GM19193 (cell line): ENCODE measurements at regions not wholly inside any gene's neighbourhood (a gene's known extent, or its start where the extent isn't known, plus 50 kb on each side); places are given as distances from the start of the nearest gene placed in this dataset.

Source experiments
- POLR2A ChIP-seq: IDR thresholded peaks from 4 replicates; pipeline ENCODE4 v1.6.1; 2011; ENCODE audit not compliant: insufficient read depth, insufficient read length; ENCODE audit errors: extremely low read depth

DNA sequence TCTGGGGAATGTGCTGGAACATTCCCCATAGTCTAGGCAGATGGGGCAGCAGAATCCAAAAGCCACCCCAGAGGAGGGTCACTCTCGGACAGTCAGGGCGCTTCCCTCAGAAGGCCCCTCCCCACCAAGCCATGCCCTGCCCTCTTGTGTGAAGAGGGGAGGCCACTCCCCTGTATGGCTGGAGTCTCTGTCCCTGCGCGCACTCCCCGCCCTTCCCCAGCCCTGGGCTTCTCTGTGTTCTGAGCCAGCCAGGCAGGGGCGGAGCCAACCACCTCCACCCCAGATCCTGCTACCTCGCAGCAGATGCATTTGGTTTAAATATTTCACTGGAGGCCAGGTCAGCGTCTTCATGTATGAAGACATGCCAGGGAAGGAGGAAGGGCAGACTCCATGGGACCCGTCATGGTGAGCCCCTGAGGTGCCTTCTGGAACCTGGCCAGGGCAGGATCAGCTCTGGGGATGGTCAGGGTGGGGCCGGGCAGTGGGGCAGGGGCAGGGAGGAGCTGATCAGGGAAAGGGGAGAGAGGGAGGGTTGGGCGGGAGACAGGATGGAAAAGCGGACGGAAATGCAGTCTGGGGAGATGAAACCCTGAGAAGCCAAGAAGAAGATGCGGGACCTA lies 107.3 kb downstream of the ADRA2C start:
- no peak for TF ChIP-seq POLR2A

GRCh38 chr4:3874028-3874415 lies 107.8 kb downstream of the ADRA2C start:
- no peak for TF ChIP-seq POLR2A

- TF ChIP-seq POLR2A = no peak
These were observed 108.4 kb downstream of the ADRA2C start for GRCh38 chr4:3874525-3875110.

DNA sequence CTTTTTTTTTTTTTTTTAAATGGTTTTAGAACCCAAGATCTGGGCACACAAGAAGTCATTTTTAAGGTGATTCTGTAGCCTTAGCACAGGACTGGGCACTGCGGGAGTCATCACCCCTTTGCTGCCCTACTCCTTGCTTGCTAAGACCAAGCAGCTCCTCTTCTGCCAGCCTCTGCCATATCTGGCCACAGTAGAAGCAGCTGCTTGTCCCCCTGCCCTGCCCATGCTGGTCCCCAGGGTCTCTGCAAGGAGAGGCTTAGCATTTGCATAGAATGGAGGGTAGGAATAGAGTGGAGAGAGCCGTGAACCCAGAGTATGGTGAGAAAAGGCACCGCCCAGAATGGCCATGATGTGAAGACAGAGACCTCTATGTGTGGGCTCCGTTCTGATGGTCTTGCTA lies 109.3 kb downstream of the ADRA2C start:
- no peak for TF ChIP-seq POLR2A

DNA sequence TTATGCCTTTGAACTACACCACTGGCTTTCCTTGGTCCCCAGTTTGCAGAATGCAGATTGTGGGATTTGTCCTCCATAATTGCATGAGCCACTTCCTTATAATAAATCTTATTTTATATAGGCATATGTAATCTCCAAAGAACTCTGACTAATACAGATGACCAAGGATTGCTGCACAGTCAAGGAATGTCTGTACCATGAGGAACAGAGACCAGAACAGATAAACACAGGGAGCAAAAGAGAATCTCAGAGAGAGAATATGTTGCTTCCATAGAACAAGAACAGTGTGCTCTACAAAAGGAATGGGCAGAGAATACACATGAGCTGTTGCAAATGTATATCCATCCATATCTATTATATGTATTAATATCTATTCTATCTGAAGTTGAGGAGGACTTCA lies 111.1 kb downstream of the ADRA2C start:
- TF ChIP-seq POLR2A = no peak

GRCh38 chr4:3877868-3878267 lies 111.7 kb downstream of the ADRA2C start:
- no peak for TF ChIP-seq POLR2A

GRCh38 chr4:3878678-3879077 lies 112.5 kb downstream of the ADRA2C start:
- no peak for TF ChIP-seq POLR2A

GRCh38 chr4:3879681-3880614 lies 113.8 kb downstream of the ADRA2C start:
- no peak for TF ChIP-seq POLR2A

GRCh38 chr4:3880615-3881120 lies 114.5 kb downstream of the ADRA2C start:
- no peak for TF ChIP-seq POLR2A

DNA sequence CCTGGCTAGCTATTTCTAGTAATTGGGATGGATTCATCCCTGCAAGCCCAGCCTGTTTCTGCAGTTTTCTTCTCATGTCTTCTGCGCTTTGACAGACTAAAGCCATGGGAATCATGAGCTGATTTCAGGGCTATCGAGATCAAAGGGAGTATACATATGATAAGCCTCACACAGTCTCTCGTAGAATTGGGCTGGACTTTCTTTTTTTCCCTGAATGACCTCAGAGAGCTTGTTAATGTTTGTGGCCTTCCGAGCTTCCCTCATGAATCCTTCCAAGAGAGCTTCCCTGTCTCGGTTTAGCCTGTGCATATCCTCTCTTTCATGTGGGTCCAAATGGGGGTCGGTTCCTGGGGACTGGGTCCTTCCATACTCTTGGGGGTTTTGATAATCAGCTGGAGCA lies 130.3 kb downstream of the ADRA2C start:
- no peak for TF ChIP-seq POLR2A

GRCh38 chr4:3898098-3898497 lies 131.9 kb downstream of the ADRA2C start:
- TF ChIP-seq POLR2A = no peak

GRCh38 chr4:3911252-3911856 lies 145.2 kb downstream of the ADRA2C start:
- no peak for TF ChIP-seq POLR2A

DNA sequence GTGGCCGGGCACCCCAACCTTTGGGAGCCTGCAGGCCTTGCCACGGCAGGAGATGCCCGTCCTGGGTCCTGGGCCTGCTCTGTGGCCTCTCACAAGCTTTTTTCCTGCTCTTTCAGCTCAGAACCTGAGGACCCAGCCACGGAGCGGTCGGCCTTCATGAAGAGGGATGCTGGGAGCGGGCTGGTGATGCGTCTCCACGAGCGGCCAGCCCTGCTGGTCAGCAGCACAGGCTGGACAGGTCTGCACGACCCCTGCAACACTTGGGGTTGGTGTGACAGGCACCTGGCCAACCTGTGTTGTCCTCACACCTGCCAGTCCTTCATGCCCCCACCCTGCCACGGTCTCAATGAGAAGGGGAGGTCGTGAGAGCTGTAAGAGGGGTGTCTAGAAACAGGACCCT lies 170.0 kb downstream of the ADRA2C start:
- TF ChIP-seq POLR2A = no peak

GRCh38 chr4:3945511-3946290 lies 179.5 kb downstream of the ADRA2C start:
- TF ChIP-seq POLR2A = no peak
